KMS-11 (cell line): ENCODE measurements at regions not wholly inside any gene's neighbourhood (a gene's known extent, or its start where the extent isn't known, plus 50 kb on each side); places are given as distances from the start of the nearest gene placed in this dataset.

Experiments
- H2AFZ ChIP-seq: fragments of 200-600 bp; sonication (generic); 2 replicates; pipeline ENCODE4 v1.6.1; 2016; ENCODE audit warnings: antibody characterized with exemption, mixed run types, low read depth
- H3K27ac ChIP-seq: fragments of 200-600 bp; sonication (generic); 2 replicates; pipeline ENCODE4 v1.6.1; 2016; ENCODE audit warnings: mild to moderate bottlenecking, mixed run types
- H3K27me3 ChIP-seq: fragments of 200-600 bp; sonication (generic); 2 replicates; pipeline ENCODE4 v1.6.1; 2017; ENCODE audit warnings: mild to moderate bottlenecking, low read depth, mixed run types, moderate library complexity; ENCODE audit not compliant: insufficient read depth
- H3K36me3 ChIP-seq: fragments of 200-600 bp; sonication (generic); 2 replicates; pipeline ENCODE4 v1.6.1; 2017; ENCODE audit warnings: mild to moderate bottlenecking, mixed run types; ENCODE audit not compliant: insufficient read depth
- H3K4me1 ChIP-seq: fragments of 200-600 bp; sonication (generic); 2 replicates; pipeline ENCODE4 v1.6.1; 2016; ENCODE audit warnings: mild to moderate bottlenecking, low read depth, mixed run types; ENCODE audit not compliant: poor library complexity, severe bottlenecking
- H3K4me2 ChIP-seq: fragments of 200-600 bp; sonication (generic); 2 replicates; pipeline ENCODE4 v1.7.0; 2016; ENCODE audit warnings: mild to moderate bottlenecking, mixed run types
- H3K4me3 ChIP-seq: fragments of 200-600 bp; sonication (generic); IDR thresholded peaks from 2 replicates; pipeline ENCODE4 v1.6.1; 2017; ENCODE audit warnings: low read depth, low read length, mixed read lengths; ENCODE audit not compliant: insufficient read depth
- H3K79me2 ChIP-seq: fragments of 200-600 bp; sonication (generic); 2 replicates; pipeline ENCODE4 v1.6.1; 2016; ENCODE audit warnings: low read depth, mixed run types; ENCODE audit not compliant: insufficient read depth
- H3K9ac ChIP-seq: fragments of 200-600 bp; sonication (generic); 2 replicates; pipeline ENCODE4 v1.6.1; 2016; ENCODE audit warnings: mild to moderate bottlenecking, mixed run types
- H4K20me1 ChIP-seq: fragments of 200-600 bp; sonication (generic); 2 replicates; pipeline ENCODE4 v1.6.1; 2016; ENCODE audit warnings: mild to moderate bottlenecking, mixed run types; ENCODE audit not compliant: insufficient read depth
- CTCF ChIP-seq: fragments of 200-600 bp; sonication (generic); conservative IDR thresholded peaks from 2 replicates; pipeline ENCODE4 v1.6.1; 2017; ENCODE audit warnings: low read depth, mild to moderate bottlenecking, antibody characterized with exemption, low read length, moderate library complexity, mixed read lengths

GRCh38 chr2:220246386-220246785 lies 619.0 kb downstream of the SLC4A3 start:
- H3K4me2 ChIP-seq, result no peak overlapping the region

DNA sequence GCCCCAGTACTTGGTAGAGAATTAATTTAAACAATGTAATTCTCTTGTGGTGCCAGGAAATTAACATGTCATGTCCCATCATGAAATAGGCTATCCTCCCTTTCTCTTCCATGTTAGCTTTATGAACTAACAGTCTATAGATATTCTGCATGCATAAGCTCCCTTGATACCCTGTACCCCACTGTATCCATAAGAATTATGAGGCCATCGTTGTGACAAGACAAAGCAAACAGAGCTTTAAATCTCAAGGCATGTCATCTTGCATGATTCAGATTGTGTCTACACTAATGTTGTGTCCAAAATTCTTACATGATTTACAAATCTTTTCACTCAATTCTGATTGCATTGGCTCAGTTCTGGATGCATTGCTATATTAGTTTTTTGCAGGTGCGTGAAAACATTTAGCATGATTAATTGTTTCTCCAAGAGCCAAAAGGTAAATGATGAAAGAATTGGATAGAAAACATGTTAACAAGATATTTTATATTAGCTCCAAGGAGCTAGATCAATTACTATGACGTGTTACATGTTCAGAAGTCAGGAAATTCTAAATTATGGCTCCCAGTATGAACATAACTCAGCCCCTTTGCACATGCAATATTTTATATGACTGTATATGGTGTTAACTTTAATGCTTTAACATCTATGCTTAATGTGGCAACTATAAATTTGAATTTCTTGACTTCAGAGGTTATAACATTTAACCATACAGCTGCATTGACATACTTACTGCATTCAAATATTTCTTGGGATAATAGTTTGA lies 620.3 kb downstream of the SLC4A3 start:
- Histone ChIP-seq H3K36me3 (no peaks in the 10 kb centered on the region), H3K4me2 (no peak overlapping the region), H3K27me3 (no peaks in the 10 kb centered on the region), H3K4me1 (no peaks in the 10 kb centered on the region), H3K79me2 (no peaks in the 10 kb centered on the region), H2AFZ (no peak overlapping the region), H3K9ac (no peak overlapping the region), H4K20me1 (no peaks in the 10 kb centered on the region), H3K27ac (no peak overlapping the region), H3K4me3 (no peak overlapping the region)
- no peak for TF ChIP-seq CTCF

More at GRCh38 chr2:220246386-220246785, 619.0 kb downstream of the SLC4A3 start:
- TF ChIP-seq CTCF, result no peak
- H3K4me3 ChIP-seq, result no peak overlapping the region
- H3K27me3 ChIP-seq, result no peaks in the 10 kb centered on the region
- H3K27ac ChIP-seq, result no peak overlapping the region
- no peak overlapping the region for H3K9ac ChIP-seq
- no peak overlapping the region for H2AFZ ChIP-seq
- H4K20me1 ChIP-seq, result no peaks in the 10 kb centered on the region
- H3K4me1 ChIP-seq, result peaks cover 6% of the 10 kb centered on the region
- no peaks in the 10 kb centered on the region for H3K79me2 ChIP-seq
- H3K36me3 ChIP-seq, result no peaks in the 10 kb centered on the region

DNA sequence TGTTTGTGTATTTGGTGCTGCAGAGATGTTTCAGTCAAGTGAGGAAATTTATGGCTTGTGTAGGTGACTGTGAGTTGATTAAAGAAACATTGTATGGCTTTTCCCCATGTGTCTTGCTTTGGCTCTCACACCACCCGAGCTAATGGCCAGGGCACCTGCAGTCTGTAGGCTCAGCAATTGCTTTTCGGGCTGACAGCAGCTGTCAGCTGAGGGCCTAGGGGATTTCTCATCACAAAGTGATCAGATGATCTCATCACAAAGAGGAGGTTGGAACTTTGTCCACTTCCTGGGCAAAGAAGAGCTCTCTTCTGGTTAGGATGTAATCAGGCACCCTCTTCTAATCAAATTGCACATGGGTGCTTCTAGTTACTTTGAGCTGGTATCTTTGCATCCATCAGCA lies 632.2 kb downstream of the SLC4A3 start:
- H3K4me2 ChIP-seq, result no peak overlapping the region
- H3K36me3 ChIP-seq, result no peaks in the 10 kb centered on the region
- no peaks in the 10 kb centered on the region for H4K20me1 ChIP-seq
- H3K79me2 ChIP-seq, result no peaks in the 10 kb centered on the region
- H2AFZ ChIP-seq, result no peak overlapping the region; the same call in 1 of the 2 replicates
- H3K27me3 ChIP-seq, result no peaks in the 10 kb centered on the region
- H3K4me3 ChIP-seq, result no peak overlapping the region
- no peak overlapping the region for H3K27ac ChIP-seq
- no peak overlapping the region for H3K9ac ChIP-seq
- no peaks in the 10 kb centered on the region for H3K4me1 ChIP-seq
- TF ChIP-seq CTCF, result no peak

DNA sequence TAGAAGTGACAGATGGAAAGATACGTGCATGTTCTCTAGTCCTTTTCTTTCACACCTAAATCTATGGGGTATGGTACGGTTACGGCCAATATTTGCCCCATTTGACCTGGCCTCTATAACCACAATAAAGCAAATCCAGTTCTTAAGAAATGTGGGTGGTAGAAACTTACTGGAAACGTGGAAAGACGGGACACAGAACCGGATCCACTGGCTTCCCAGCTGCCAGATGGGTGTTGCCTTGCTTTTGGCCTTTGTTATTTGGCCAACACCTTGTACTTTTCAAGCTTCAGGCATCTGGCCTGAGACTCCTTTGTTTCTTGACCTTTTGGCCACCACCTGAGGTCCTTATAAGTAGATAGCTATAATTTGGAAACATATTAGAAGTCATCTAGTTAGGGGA lies 635.9 kb downstream of the SLC4A3 start:
- no peak overlapping the region for H3K4me3 ChIP-seq
- H2AFZ ChIP-seq, result no peak overlapping the region
- no peak for TF ChIP-seq CTCF
- no peaks in the 10 kb centered on the region for H3K4me1 ChIP-seq
- H3K4me2 ChIP-seq, result no peak overlapping the region
- no peaks in the 10 kb centered on the region for H3K27me3 ChIP-seq
- H4K20me1 ChIP-seq, result no peaks in the 10 kb centered on the region
- H3K9ac ChIP-seq, result no peak overlapping the region
- no peaks in the 10 kb centered on the region for H3K36me3 ChIP-seq
- H3K27ac ChIP-seq, result no peak overlapping the region
- no peaks in the 10 kb centered on the region for H3K79me2 ChIP-seq
